Right lobe of liver (tissue), 6 donors: ENCODE measurements at regions not wholly inside any gene's neighbourhood (a gene's known extent, or its start where the extent isn't known, plus 50 kb on each side); places are given as distances from the start of the nearest gene placed in this dataset.

ENCODE experiments used
- ATAC-seq, 4 donors: fragments of 200-7000 bp; cut with Tn5 transposase; one replicate each; pipeline ENCODE4 v1.9.1; 2020; ENCODE audit warnings: mild to moderate bottlenecking in 4 of 4, moderate library complexity in 4 of 4
- DNase-seq, 3 donors: peaks; one replicate each; pipeline ENCODE4 v3.0.0-alpha.2; 2020
- H3K27ac ChIP-seq, 3 donors: fragments of 200-600 bp; one replicate each; pipeline ENCODE4 v1.8.0; 2022
- H3K27me3 ChIP-seq, 2 donors: fragments of 200-600 bp; one replicate each; pipeline ENCODE4 v1.8.0; 2022
- H3K36me3 ChIP-seq, 4 donors: fragments of 200-600 bp; sonication (generic) in 1 of 4; one replicate each; pipeline versions ENCODE4 v1.5.1 to v1.8.0; 2017 to 2022; ENCODE audit warnings: control low read depth in 1 of 4
- H3K4me1 ChIP-seq, 4 donors: fragments of 200-600 bp; sonication (generic) in 1 of 4; one replicate each; pipeline versions ENCODE4 v1.5.1 to v1.8.0; 2017 to 2022; ENCODE audit warnings: control low read depth in 1 of 4
- H3K4me3 ChIP-seq, 3 donors: fragments of 200-600 bp; one replicate each; pipeline ENCODE4 v1.8.0; 2022
- H3K9me3 ChIP-seq, 4 donors: fragments of 200-600 bp; sonication (generic) in 1 of 4; one replicate each; pipeline versions ENCODE4 v1.5.1 to v1.8.0; 2017 to 2022; ENCODE audit warnings: control low read depth in 1 of 4
- CTCF ChIP-seq, 4 donors: fragments of 200-600 bp in 3 of 4; fragments of 450-650 bp in 1 of 4; IDR thresholded peaks; one replicate each; pipeline versions ENCODE4 v1.5.1 to v1.8.0; 2016 to 2022; ENCODE audit warnings: antibody characterized with exemption in 4 of 4, mild to moderate bottlenecking in 2 of 4
- POLR2A ChIP-seq: fragments of 450-650 bp; IDR thresholded peaks from one replicate; pipeline ENCODE4 v1.6.1; 2017; ENCODE audit warnings: antibody characterized with exemption, mild to moderate bottlenecking
- intact Hi-C, 2 donors: fragments of 100-400 bp; cut with DNase I; formaldehyde crosslinking; loops; one replicate each; pipeline versions ENCODE4 v1.11.2 to v1.14.1; 2022
- donor health status: DM: no; HTN: yes; CAD: no.
- donor health status: DM: no; HTN: no; CAD: no.
- donor health status: DM: no; HTN: no; CAD: no.
- donor health status: DM: no; HTN: yes; CAD: no.
- donor health status: DM: no; HTN: yes; CAD: no.

- Histone ChIP-seq H3K9me3 (no peaks in the 10 kb centered on the region), H3K4me3 (no peak overlapping the region), H3K27me3 (no peaks in the 10 kb centered on the region), H3K4me1 (no peaks in the 10 kb centered on the region), H3K36me3 (no peaks in the 10 kb centered on the region), H3K27ac (no peak overlapping the region)
- ATAC-seq (no peak), DNase-seq (no peak)
- intact Hi-C loops = no loop called here
- TF ChIP-seq POLR2A = no peak
- no peak for TF ChIP-seq CTCF (IDR thresholded peaks at IDR 0.05)
Observed at GRCh38 chr3:23152989-23153388, 50.1 kb upstream of the UBE2E2 start.
